HUDEP-2 (cell line): ENCODE measurements at regions not wholly inside any gene's neighbourhood (a gene's known extent, or its start where the extent isn't known, plus 50 kb on each side); places are given as distances from the start of the nearest gene placed in this dataset.

Experiments used
- DNase-seq, 76 experiments: peaks; one replicate each; lab custom pipeline; 2025; ENCODE audit not compliant: unreplicated experiment in 76 of 76; lab: John Stamatoyannopoulos, UW

GRCh38 chr1:36584874-36585453 lies 102.3 kb upstream of the CSF3R start:
- no peak for DNase-seq

- no peak for DNase-seq
These were observed 101.5 kb upstream of the CSF3R start for GRCh38 chr1:36583980-36584782.

DNA sequence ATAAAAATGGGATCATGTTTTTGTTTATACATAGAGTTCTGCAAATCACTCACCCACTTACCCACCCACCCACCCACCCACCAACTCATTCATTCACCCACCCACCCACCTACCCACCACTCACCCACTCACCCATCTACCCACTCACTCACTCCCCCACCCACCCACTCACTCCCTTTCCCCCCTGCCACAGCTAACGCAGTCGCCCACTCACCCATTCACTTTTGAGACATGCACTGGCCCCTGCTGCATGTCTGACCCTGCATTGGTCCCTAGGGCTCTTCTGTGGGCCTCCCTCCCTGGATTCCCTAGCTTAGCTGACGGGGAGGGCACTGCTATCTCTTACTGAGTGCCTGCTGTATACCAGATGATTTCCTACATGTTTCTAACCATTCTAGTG lies 100.4 kb upstream of the CSF3R start:
- DNase-seq: no peak

DNA sequence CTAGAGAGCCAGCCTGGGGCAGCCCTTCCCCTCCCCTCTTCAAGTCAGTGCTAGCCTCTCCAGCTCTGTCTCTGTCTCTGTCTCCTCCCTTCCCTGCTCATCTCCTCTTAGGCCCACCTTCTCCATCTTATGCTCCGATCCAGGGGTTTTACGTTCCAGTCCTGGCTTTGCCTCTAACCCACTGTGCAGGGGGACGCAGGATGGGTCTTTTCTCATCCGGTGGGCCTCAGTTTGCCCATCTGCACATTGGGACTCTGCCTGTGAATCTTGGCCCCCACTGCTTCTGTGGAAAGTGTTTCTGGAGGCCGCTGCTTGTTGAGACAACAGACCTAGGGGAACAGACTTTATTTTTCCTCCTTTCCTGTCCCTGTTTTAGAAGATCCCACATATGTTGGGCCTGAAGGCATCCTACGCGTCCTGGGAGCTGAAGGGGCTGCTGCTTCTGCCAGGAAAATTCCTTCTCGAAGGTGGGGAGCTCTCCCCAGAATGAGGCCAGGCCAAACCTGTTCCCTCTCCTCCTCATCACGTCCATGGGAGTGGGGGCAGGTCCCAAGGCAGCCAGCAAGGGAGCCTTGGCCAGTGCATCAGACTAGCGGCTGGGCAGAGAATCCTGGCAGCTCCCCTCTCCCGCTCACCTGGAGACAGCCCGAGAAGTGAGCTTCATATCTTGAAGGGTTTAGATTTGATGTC lies 99.5 kb upstream of the CSF3R start:
- DNase-seq: no peak

DNA sequence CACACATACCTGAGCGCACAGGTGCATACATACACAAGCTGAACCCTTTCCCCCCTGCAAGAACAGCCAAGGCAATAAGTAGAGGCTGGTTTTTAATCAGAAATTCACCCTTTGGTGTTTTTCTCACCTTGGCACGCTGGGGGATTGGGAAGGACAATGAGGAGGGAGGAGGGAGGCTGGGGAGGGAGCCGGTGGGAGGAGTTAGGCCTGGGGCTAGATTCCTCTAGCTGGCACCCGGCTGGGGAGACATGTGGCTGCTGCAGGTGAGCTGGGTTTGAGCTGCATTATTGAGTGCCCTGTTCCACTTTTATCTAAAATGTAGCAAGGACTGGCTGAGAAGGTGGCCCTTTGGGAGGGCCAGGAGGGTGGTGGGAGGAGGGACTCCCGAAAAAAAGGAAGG lies 97.8 kb upstream of the CSF3R start:
- DNase-seq: no peak

GRCh38 chr1:36579039-36579438 lies 96.3 kb upstream of the CSF3R start:
- DNase-seq: no peak

DNA sequence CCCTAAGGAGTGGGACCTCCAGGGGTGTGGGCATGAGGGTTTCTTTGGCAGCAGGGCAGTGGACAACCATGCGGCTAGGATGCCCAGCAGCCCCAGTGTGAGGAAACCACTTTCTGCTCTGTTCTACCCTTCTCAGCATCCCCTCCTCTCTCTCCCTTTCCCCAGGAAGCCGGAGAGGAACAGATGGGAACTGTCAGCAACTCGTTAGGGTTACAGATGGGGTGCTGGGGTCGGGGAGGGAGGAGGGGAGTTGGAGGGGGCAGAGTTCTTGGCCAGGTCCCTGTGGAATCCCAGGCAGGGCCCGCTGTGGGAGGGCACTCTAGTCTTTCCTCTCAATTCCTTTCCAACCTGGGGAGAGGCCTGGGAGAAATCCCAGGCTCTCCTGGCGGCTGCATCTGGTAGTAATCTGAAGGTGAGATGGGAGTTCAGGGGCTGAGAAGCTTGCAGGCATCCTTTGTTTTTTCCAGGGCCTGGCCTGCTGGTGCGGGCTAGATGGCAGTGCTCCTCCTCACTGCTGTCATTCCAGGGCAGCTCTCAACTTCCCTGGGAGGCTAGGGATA lies 93.9 kb upstream of the CSF3R start:
- DNase-seq: no peak

GRCh38 chr1:36576118-36576517 lies 93.4 kb upstream of the CSF3R start:
- DNase-seq: peak in 22 of 76 experiments; percentile 0 to 51 (median 14)

GRCh38 chr1:36573445-36573844 lies 90.7 kb upstream of the CSF3R start:
- DNase-seq: no peak

- no peak for DNase-seq
These were observed 90.2 kb upstream of the CSF3R start for GRCh38 chr1:36572906-36573305.

DNA sequence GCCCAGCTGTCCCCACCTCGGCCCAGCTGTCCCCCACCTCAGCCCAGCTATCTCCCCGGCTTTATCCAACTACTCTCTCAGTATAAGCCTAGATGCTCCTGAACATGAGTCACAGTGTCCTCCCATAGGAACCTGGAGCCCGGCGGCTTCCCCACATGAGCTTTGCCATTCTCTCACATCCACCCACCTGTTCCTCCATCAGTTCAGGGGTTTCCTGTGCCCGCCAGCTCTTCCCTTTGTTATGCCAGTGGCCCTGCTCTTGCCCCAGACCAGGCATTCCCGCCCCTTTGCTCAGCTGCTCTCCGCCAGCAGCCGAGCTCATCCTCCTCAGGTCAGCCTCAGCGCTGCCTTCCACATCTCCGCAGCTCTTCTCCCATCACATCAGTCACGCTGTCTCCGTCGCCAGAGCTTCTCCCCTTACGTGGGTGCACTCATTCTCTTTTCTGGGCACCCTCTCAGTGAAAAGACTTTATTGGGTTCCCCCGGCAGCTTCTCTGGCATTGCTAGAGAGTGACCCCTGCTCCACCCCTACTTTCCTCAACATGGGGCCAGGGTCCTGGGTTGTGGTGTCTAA lies 89.5 kb upstream of the CSF3R start:
- no peak for DNase-seq

GRCh38 chr1:36571106-36571505 lies 88.4 kb upstream of the CSF3R start:
- DNase-seq: no peak

DNA sequence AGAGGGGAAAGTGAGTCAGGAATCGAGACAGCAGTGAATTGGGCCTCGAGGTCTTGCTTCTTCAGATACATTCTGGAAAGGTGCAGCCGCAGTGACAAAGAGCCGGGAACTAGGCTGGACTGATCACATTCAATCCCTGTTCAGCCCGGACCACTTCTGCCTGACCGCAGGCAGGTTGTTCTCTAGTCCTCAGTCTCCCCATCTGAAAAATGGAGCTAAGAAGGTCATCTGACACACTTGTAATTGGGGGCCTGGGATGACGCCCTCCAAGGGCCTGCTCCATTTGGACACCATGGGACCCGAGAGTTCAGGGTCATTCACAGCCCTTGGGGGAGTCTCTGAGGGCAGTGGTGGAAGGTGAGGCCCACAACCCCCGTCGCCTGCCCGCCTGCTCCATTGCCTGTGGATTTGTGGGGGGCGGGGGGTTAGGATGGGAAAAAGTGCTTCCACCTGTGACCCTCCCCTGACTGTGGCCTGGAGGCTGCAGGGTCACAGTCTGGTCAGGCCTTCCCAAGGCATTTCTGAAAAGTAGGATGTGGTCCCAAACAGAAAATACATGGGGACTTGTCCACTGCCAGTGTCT lies 87.9 kb upstream of the CSF3R start:
- no peak for DNase-seq

- DNase-seq: no peak
These were observed 87.3 kb upstream of the CSF3R start for GRCh38 chr1:36570006-36570405.

- DNase-seq: no peak
These were observed 85.1 kb upstream of the CSF3R start for GRCh38 chr1:36567601-36568341.

- DNase-seq: no peak
These were observed 83.1 kb upstream of the CSF3R start for GRCh38 chr1:36565576-36566501.

DNA sequence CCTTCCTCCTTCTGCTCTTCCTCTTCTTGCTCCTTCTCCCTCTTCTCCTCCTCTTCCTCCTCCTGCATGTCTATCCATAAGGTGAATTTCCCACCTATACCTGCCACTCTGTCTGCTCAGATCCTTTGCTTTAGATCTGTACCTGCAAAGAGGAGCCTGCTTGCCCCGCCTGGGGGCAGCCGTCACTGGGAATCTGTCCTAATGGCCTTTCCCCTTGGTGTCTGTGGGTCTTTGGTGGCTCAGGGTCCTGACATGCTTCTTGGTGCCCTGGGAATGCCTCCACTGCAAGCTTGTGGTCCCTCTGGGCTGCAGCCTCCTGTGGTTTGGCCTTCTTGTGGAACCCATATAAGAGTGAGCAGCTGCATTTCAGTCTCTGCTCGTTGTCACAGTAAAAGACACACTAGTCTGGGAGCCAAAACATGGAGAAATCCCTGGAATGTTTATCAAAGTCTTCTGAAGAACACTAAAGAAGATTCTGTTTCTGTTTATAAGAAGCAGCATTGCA lies 79.5 kb upstream of the CSF3R start:
- DNase-seq: no peak

DNA sequence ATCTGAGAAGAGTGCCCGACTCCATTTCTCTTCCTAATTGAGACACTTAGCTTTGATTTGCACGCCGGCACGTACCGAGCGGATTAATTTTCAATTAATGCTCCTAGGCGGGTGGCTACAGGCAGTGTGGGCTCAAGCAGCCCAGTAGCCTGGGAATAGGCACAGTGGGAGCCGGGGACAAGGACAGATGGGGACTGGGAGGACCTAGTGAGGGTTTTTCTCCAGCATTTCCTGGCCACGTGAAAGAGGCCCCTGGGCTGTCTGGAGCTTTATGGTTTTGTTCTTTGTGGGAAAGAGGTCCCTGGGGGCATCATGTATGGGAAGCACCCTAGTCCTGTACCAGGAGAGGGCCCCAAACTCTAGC lies 78.6 kb upstream of the CSF3R start:
- DNase-seq: no peak
